Hepatocyte (in vitro differentiated cells): ENCODE measurements at regions not wholly inside any gene's neighbourhood (a gene's known extent, or its start where the extent isn't known, plus 50 kb on each side); places are given as distances from the start of the nearest gene placed in this dataset.

Experiments used
- CTCF ChIP-seq: fragments of 200-600 bp; sonication (generic); IDR thresholded peaks from 2 replicates; pipeline ENCODE4 v1.5.1; 2016; ENCODE audit warnings: antibody characterized with exemption, mild to moderate bottlenecking; ENCODE audit not compliant: poor library complexity
- EZH2phosphoT487 ChIP-seq: fragments of 200-600 bp; sonication (generic); IDR thresholded peaks from one replicate; pipeline ENCODE4 v1.6.1; 2018; ENCODE audit warnings: antibody characterized with exemption, mild to moderate bottlenecking, low read depth, moderate library complexity; ENCODE audit not compliant: unreplicated experiment, severe bottlenecking

GRCh38 chr2:175401956-175402469 is 220.5 kb upstream of the ATP5MC3 start:
- TF ChIP-seq CTCF (no peak), EZH2phosphoT487 (no peak)
